Glutamatergic neuron (in vitro differentiated cells): ENCODE measurements at regions not wholly inside any gene's neighbourhood (a gene's known extent, or its start where the extent isn't known, plus 50 kb on each side); places are given as distances from the start of the nearest gene placed in this dataset.

ENCODE experiments used
- DNase-seq: peaks from one replicate; pipeline ENCODE4 v3.0.0; 2022
- H3K27ac Mint-ChIP-seq: one replicate; pipeline ENCODE4 v1.8.0; 2020; ENCODE audit warnings: mild to moderate bottlenecking, mixed read lengths, inconsistent platforms; ENCODE audit not compliant: unreplicated experiment
- H3K27me3 Mint-ChIP-seq: one replicate; pipeline ENCODE4 v1.8.0; 2020; ENCODE audit warnings: mild to moderate bottlenecking, moderate library complexity, mixed read lengths, inconsistent platforms; ENCODE audit not compliant: unreplicated experiment
- H3K36me3 Mint-ChIP-seq: one replicate; pipeline ENCODE4 v1.8.0; 2020; ENCODE audit warnings: mild to moderate bottlenecking, mixed read lengths, inconsistent platforms; ENCODE audit not compliant: unreplicated experiment
- H3K4me1 Mint-ChIP-seq: one replicate; pipeline ENCODE4 v1.8.0; 2020; ENCODE audit warnings: mild to moderate bottlenecking, low read depth, mixed read lengths, inconsistent platforms; ENCODE audit not compliant: unreplicated experiment
- H3K4me3 Mint-ChIP-seq: one replicate; pipeline ENCODE4 v1.8.0; 2020; ENCODE audit warnings: mild to moderate bottlenecking, mixed read lengths, inconsistent platforms; ENCODE audit not compliant: unreplicated experiment
- H3K9me3 Mint-ChIP-seq: one replicate; pipeline ENCODE4 v1.8.0; 2020; ENCODE audit warnings: mild to moderate bottlenecking, moderate library complexity, mixed read lengths, inconsistent platforms; ENCODE audit not compliant: unreplicated experiment
- CTCF ChIP-seq: fragments of 200-600 bp; sonication (generic); IDR thresholded peaks from one replicate; pipeline ENCODE4 v1.5.0; 2021; ENCODE audit not compliant: partially characterized antibody, unreplicated experiment

- DNase-seq = no peak
- H3K4me1 Mint-ChIP-seq = peaks cover 24% of the 10 kb centered on the region
- H3K4me3 Mint-ChIP-seq = no peak overlapping the region
- H3K27me3 Mint-ChIP-seq = peaks cover 4% of the 10 kb centered on the region
- H3K27ac Mint-ChIP-seq = no peak overlapping the region
- H3K9me3 Mint-ChIP-seq = peaks cover 17% of the 10 kb centered on the region
- H3K36me3 Mint-ChIP-seq = peaks cover 12% of the 10 kb centered on the region
- no peak for TF ChIP-seq CTCF
Observed at GRCh38 chr16:9151597-9151996, 60.2 kb downstream of the HAPSTR1 start.

GRCh38 chr16:9152649-9153501 lies 61.4 kb downstream of the HAPSTR1 start:
- peaks cover 4% of the 10 kb centered on the region for H3K27me3 Mint-ChIP-seq
- H3K4me1 Mint-ChIP-seq = peaks cover 24% of the 10 kb centered on the region
- no peak for TF ChIP-seq CTCF
- peaks cover 12% of the 10 kb centered on the region for H3K36me3 Mint-ChIP-seq
- no peak for DNase-seq
- no peak overlapping the region for H3K4me3 Mint-ChIP-seq
- H3K9me3 Mint-ChIP-seq = peaks cover 17% of the 10 kb centered on the region
- peak overlapping the region; percentile 55 for H3K27ac Mint-ChIP-seq

GRCh38 chr16:9153502-9153864 lies 62.0 kb downstream of the HAPSTR1 start:
- Mint-ChIP-seq H3K27me3 (peaks cover 2% of the 10 kb centered on the region), H3K36me3 (peaks cover 12% of the 10 kb centered on the region), H3K4me3 (no peak overlapping the region), H3K9me3 (peaks cover 14% of the 10 kb centered on the region), H3K27ac (no peak overlapping the region), H3K4me1 (peaks cover 19% of the 10 kb centered on the region)
- no peak for TF ChIP-seq CTCF
- no peak for DNase-seq

GRCh38 chr16:9154567-9155410 lies 63.3 kb downstream of the HAPSTR1 start:
- H3K4me1 Mint-ChIP-seq = peaks cover 10% of the 10 kb centered on the region
- TF ChIP-seq CTCF = no peak
- H3K4me3 Mint-ChIP-seq = no peak overlapping the region
- peaks cover 10% of the 10 kb centered on the region for H3K9me3 Mint-ChIP-seq
- DNase-seq = no peak
- H3K27me3 Mint-ChIP-seq = no peaks in the 10 kb centered on the region
- peak overlapping the region; percentile 68 for H3K27ac Mint-ChIP-seq
- H3K36me3 Mint-ChIP-seq = peaks cover 12% of the 10 kb centered on the region
